Rectal smooth muscle tissue (tissue), 1 donor: ENCODE measurements at regions not wholly inside any gene's neighbourhood (a gene's known extent, or its start where the extent isn't known, plus 50 kb on each side); places are given as distances from the start of the nearest gene placed in this dataset.

ENCODE experiments used
- H3K27ac ChIP-seq: one replicate; pipeline ENCODE4 v1.7.0; 2013; ENCODE audit warnings: low read depth, low read length, inconsistent platforms
- H3K27me3 ChIP-seq: one replicate; pipeline ENCODE4 v1.7.0; 2013; ENCODE audit warnings: low read length; ENCODE audit not compliant: control insufficient read depth, insufficient read depth
- H3K36me3 ChIP-seq: one replicate; pipeline ENCODE4 v1.7.0; 2013; ENCODE audit warnings: low read length; ENCODE audit not compliant: control insufficient read depth, insufficient read depth
- H3K4me1 ChIP-seq: one replicate; pipeline ENCODE4 v1.7.0; 2013; ENCODE audit warnings: low read length; ENCODE audit not compliant: control insufficient read depth, insufficient read depth
- H3K4me3 ChIP-seq: one replicate; pipeline ENCODE4 v1.7.0; 2013; ENCODE audit warnings: low read length
- H3K9ac ChIP-seq: one replicate; pipeline ENCODE4 v1.7.0; 2013; ENCODE audit warnings: low read length

GRCh38 chr17:74150428-74151025 lies 53.0 kb upstream of the RPL38 start:
- no peak overlapping the region for H3K9ac ChIP-seq
- no peak overlapping the region for H3K4me3 ChIP-seq
- H3K27me3 ChIP-seq, result peaks cover 5% of the 10 kb centered on the region
- H3K36me3 ChIP-seq, result no peaks in the 10 kb centered on the region
- peaks cover 3% of the 10 kb centered on the region for H3K4me1 ChIP-seq
- no peak overlapping the region for H3K27ac ChIP-seq

GRCh38 chr17:74151551-74152315 lies 51.7 kb upstream of the RPL38 start:
- H3K27me3 ChIP-seq, result peaks cover 3% of the 10 kb centered on the region
- no peak overlapping the region for H3K9ac ChIP-seq
- peaks cover 3% of the 10 kb centered on the region for H3K4me1 ChIP-seq
- no peak overlapping the region for H3K4me3 ChIP-seq
- H3K27ac ChIP-seq, result no peak overlapping the region
- no peaks in the 10 kb centered on the region for H3K36me3 ChIP-seq

DNA sequence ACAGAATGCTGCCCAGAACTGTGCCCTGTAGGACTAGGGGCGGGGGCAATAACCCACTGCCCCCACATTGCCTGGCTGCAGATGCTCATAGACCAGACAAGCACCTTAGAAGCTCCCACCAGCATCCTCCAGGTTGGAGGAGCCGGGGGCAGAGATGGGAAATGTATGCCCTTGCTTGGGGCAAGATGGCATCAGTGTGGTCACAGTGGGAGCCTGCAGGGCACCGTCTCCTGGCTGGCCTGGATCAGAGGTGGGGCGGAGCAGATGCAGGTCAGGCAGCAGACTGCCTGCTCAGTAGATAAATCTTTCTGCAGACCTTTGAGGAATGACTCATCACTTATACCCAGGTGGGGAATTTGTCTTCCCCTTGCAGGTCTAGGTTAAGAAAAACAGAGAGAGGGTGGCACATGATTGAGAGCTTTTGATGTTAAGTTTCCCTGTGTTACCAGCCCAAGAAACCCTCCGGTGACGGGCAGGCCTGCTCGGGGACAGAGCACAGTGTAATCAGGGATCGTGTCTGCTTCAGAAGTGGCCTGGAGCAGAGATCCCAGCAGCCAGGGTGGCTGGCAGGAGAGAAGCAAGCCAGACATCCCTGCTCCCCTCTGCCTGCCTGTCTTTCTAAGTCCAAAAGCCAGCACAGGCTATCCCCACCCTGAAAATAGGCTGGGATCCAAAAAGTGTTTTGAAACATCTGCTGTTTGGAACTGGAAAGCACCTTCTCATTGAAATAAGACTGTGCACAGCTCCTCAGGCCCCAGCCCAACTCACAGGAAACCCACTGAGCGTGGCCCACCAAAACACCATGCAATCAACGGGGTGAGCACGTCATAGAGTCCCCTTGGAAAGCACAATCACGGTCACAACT lies 50.7 kb upstream of the RPL38 start:
- Histone ChIP-seq H3K9ac (no peak overlapping the region), H3K4me3 (no peak overlapping the region), H3K27ac (no peak overlapping the region), H3K4me1 (peaks cover 3% of the 10 kb centered on the region), H3K36me3 (no peaks in the 10 kb centered on the region), H3K27me3 (no peaks in the 10 kb centered on the region)

GRCh38 chr17:74153456-74153810 lies 50.0 kb upstream of the RPL38 start:
- Histone ChIP-seq H3K9ac (no peak overlapping the region), H3K36me3 (no peaks in the 10 kb centered on the region), H3K27me3 (no peaks in the 10 kb centered on the region), H3K27ac (no peak overlapping the region), H3K4me3 (no peak overlapping the region), H3K4me1 (peaks cover 3% of the 10 kb centered on the region)
